GM21447 (cell line): ENCODE measurements at regions not wholly inside any gene's neighbourhood (a gene's known extent, or its start where the extent isn't known, plus 50 kb on each side); places are given as distances from the start of the nearest gene placed in this dataset.
A peak's percentile ranks its signal among the peaks of the same experiment; 100 is the strongest.
"Not testable (repeated sequence)": the region's sequence is repeated elsewhere in the genome, so short reads cannot be mapped to it uniquely, and the experiment has no call there.

Experiments
- ATAC-seq: cut with Tn5 transposase; IDR thresholded peaks from one replicate; pipeline ENCODE4 v1.9.1; 2021; ENCODE audit not compliant: unreplicated experiment

DNA sequence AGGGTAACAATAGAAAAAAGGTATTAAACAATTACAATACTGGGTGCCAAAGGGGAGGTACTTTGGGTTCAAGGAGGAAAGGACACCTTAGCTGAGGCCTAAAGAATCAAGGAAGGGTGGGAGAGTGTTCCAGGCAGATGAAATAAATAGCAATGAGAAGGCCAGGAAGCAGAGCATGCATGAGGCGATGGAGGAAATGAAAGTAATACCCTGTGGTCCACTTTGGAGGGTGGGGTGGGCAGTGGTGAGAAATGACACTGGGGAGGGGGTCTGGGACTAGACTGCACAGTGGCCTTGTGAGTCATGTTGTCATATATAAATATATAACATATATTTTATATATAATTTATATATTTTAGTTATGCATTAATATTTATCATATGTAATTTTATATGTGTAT lies 55.9 kb downstream of the BHLHE40 start:
- no peak for ATAC-seq

DNA sequence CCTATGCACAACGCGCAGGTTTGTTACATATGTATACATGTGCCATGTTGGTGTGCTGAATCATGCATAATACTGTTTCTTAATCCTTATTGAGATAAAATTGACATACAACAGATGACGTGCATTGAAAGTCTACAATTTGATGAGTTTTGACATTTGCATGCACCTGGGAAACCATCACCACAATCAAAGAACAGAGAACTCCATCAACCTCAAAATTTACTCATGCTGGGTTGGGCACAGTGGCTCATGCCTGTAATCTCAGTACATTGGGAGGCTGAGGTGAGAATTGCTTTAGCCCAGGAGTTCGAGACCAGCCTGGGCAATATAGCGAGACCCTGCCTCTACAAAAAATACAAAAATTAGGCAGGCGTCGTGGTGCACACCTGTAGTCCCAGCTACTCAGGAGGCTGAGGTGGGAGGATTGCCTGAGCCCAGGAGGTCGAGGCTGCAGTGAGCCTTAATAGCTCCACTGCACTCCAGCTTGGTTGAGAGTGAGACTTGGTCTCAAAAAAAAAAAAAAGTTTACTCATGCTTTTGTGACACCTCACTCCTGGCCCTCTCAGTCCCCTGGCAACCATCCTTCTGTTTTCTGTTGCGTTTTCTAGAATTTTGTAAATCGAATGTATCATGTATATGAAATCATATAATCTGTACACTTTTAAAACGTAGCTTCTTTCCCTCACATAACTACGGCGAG lies 56.6 kb downstream of the BHLHE40 start:
- ATAC-seq: no peak

DNA sequence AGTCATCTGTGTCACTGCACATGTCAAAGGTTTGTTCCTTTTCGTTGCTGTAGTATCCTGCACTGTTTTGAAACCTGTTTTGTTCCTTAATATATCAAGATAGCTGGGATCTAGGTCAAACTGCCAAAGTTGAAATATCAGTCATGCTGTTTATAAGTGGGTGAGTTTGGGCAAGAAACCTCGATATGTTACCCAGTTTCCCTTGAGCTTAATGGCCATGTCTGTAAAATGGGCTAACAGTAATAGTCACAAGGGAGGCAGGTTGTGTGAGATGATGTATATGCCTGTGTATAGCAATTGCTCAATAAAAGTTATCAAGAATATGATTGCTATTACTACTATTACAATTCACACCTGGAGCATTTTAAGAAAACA lies 57.1 kb downstream of the BHLHE40 start:
- no peak for ATAC-seq

DNA sequence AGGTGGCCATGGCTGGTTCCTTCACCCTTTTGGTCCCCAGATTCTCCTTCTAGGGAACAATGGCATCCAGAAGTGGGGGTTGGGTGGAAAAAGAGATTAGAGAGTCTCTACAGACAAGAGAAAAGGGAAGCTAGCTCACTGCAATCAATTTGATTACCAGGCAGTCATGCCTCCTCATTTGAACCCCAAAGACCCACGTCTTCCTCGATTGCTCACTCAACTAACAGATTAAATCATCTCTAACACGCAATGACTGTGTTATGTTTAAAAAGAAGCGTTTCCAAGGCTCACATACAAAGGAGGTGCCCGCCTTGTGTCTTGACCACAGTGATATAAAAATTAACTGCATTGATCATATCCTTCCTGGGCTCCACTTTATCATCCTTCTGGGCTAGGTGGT lies 57.6 kb downstream of the BHLHE40 start:
- ATAC-seq: no peak

DNA sequence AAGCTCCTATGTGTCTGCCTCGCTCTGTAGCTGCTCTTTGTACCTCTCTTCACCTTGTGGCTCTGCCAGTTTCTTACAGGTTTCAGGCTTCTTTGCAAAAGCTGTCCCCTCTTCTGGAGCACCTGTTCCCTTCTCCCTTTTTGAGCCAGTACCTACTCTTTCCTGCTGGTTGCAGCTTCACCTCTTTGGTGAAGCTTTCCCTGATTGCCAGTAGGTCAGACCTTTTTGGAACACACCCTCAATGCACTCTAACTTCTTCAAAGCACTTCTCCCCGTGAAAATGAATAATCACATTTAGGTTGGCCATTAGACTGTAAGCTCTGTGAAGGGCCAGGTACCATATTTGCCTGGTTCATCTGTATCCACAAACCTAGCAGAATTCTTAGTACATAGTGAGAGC lies 60.3 kb downstream of the BHLHE40 start:
- ATAC-seq: no peak

DNA sequence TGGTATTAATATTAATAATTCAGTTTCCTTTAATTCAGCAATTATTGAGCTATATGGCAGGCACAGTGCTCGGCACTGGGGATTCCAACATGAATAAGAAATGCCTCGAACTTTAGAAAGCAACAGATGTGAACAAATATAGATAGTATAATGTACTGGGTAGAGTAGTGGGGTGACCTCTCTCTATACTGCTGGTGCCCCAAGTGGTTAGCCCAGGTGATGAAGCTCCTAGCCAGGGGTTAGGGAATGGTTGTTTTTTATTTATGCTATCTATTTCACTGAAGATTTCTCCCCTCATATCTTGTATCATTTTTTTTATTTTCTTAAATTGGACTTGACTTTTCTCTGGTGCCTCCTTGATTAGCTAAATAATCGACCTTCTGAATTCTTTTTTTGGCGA lies 62.1 kb downstream of the BHLHE40 start:
- ATAC-seq: no peak

DNA sequence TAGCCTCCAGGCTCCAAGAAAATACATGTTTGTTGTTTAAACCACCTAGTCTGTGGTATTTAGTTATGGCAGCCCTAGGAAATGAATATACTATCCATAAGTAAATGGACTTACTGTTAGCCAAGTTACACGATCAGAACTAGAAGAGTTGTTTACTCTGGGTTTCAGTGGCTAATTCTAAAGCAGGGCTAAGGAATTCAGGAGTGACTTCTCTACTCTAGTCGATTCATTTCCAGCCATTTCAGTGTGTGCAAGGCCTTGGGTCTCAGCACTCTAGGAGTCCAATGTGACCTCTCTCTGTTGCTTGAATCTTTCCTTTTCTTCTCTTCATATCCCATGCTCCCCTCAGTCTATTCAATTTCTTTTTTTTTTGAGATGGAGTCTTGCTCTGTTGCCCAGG lies 66.7 kb downstream of the BHLHE40 start:
- ATAC-seq: no peak

DNA sequence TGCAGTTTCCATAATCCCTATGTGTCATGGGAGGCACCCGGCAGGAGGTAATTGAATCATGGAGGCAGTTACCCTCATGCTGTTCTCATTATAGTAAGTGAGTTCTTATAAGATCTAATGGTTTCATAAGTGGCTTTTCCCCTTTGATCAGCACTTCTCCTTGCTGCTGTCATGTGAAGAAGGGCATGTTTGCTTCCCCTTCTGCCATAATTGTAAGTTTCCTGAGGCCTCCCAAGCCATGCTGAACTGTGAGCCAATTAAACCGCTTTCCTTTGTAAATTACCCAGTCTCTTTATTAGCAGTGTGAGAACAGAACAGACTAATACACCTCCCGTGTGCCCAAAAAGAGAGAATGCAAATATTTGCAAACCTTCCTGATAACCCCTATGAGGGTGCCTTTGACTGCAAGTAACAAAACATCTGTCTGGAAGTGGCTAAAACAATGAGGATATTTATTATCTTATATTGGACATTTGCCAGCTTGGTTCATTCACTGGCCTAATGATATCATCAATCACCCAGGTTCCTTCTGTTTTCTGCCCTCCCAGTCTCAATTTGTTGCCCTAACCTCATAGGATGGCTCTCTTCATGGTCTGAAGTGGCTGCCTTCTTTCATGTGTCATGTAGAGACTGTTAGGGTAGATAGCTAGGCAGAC lies 68.7 kb downstream of the BHLHE40 start:
- ATAC-seq: no peak

DNA sequence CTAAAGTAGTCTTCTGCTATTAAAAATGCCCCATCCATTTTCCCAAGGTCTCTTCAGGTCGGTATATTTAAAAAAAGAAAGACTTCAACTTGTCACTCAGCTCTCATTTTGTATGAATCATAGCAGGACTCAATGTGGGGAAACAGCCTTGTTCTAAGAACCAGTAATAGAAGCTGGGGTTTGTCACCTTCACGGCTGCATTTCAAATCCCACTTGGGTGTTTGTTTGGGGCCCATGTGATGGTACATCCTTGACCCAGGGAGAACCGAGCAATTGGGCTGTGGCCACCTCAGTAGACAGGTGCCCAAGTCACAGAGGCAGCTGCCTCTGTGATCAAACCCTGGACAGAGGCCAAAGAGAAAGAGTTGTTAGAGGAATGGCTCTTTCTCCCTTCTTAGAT lies 70.3 kb upstream of the ARL8B start:
- ATAC-seq: peak; percentile 62

DNA sequence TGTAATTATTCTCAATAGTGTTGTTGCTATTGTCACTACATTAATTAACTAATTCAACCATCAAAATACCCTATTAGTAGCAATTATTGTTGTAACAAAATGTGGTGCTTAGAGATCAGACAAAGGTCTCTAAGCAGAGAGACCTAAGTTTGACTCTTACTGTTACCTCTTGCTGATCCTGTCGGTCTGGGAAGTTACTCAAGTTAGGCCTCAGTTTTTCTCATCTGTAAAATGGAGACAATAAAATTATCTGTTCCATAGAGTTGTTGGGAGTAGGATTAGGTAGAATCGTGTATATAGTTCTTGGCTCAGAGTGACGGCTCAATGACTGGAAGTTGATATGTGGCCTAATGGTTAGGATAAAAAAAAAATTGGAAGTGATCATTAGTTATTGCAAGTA lies 69.8 kb upstream of the ARL8B start:
- no peak for ATAC-seq

DNA sequence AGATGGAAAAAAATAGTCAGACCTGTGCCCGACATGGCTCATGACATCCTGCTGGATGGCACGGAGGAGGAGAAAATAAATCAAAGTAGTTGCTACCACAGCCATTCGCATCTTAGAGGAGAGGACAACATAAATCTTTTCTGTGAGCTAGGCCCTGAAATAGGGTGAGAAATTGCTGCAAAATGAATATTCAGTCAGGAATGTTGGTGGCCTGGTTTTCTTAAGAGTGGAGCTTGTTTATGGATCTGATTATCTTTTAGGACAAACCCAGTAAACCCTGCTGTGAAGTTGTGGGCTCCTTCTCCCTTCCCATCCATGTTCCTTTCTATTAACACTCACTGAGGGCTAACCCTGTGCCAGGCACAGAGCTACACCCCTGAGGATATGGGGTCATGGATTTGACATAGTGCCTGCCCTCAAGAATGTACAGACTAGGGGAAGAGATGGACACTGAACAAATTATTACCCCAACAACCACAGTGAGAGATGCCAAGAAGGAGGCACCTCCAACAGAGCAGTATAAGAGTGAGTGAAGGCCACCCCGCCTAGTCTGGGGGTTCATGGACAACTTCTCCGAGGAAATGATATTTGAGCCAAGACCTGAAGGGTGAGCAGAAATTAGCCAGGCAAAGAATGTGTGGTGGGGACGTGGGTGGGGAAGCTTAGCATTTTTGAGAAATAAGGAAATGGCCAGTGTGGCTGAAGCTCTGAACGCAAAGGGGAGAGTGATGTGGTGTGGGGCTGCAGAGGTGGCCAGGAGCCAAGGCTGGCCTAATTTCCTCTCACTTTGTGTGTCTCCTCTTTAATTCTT lies 68.9 kb upstream of the ARL8B start:
- no peak for ATAC-seq

DNA sequence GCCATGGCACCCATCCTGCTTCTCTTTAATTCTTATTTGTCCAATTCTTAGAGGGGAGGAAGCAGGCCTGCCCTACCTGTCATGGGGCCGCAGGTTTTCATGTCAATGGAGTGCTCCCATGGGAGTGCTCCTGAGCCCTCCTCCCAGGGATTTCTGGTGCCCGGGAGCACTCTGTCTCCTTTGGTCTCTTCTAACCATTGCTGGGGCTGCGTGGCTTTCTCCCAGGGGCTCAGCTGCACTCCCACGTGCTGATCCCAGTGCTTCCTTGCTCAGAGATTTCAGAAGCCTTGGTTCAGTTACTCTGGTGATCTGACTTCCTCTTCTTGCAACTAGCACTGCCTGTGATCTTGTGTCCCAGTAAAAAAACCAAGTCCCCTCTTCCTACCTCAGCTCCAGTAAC lies 68.0 kb upstream of the ARL8B start:
- ATAC-seq: no peak

DNA sequence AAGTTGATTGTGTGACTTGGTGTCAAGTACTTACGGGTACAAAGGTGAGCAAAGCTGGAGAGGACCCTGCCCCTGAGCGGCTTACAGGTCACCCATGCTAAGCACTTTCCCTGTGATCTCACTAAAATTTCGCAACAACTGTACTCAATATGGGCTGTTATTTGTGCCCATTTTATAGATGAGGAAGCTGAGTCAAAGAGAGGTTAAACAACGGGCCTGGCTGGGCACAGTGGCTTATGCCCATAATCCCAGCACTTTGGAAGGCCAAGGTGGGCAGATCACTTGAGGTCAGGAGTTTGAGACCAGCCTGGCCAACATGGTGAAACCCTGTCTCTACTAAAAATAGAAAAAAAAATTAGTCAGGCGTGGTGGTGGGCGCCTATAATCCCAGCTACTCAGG lies 67.5 kb upstream of the ARL8B start:
- ATAC-seq: not testable (repeated sequence)

DNA sequence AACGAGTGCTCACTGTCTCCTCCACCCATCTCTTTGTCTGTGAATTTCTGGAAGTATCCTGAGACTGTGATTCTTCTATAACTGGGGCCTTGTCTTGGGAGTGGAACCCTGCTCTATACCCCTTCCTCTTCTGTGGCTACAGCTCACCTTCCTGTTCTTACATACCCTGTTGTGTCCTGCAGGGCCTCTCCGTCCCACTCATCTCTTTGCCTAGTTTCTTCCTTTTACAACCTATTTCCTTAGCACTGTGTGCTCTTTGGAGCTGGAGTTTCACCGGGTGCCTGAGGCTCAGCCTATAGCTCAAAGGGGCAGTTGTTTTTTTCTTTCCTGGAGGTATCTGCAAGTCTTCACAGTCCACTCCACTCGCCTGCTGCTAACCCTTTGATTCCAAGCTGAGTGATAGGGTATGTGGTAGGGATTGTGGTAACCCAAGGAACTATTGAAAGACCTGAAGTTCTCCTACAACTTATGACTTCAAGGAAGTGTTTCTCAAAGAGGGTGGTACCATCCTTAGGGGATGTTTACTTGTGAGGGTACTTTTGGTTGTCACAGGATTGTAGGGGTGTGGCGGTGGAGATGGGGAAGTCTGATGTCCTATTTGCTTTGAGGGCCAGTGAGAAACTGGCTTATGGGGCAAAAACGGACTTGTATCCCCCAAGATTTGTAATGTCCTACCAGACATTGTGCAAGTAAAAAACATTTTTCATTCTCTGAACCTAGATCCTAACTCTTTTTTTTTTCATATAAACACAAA lies 66.6 kb upstream of the ARL8B start:
- ATAC-seq: no peak

DNA sequence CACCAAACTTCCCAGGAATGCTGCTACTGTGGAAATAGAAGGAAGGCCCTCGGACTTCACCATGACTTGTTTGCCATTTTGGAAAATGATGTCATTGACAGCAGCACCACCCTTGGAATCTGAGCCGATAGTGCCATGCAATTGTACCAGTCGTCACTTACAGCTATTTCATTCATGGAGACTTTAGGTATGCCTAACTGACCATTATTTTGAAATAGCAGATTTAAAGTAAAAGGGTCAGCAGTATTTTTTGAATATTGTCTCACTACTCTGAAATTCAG lies 66.0 kb upstream of the ARL8B start:
- ATAC-seq: no peak

DNA sequence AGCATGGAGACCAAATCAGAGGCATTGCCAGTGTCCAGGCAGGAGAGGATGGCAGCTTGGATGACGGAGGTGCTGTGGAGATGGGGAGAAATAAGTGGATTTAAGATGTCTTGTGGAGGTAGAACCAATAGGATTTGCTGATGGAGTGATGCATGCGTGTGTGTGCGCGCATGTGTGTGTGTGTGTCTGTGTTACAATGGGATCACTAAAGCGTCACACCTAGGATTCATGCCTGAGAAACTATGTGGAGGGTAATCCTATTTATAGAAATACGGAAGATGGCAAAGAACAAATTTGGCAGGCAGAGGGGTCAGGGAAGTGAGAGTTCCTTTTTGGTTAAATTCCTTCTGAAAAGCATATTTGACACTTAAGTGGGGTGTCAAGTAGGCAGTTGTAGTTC lies 64.8 kb upstream of the ARL8B start:
- ATAC-seq: no peak

DNA sequence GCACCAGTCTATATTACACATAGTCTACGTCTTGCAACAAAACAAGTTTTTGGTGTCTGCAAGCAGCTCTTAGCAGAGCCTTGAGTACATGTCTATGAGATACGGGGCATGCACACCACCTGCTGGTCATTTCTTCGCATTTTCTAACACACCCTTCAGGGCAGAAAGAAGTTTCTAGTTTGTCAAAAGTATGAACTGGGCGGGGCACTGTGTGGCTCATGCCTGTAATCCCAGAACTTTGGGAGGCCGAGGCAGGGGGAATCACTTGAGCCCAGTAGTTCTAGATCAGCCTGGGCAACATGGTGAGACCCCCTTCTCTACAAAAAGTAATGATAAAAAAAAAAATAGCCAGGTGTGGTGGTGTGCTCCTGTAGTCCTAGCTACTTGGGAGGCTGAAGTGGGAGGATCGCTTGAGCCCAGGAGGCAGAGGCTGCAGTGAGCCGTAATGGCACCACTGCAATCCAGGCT lies 64.2 kb upstream of the ARL8B start:
- peak; percentile 89 for ATAC-seq

DNA sequence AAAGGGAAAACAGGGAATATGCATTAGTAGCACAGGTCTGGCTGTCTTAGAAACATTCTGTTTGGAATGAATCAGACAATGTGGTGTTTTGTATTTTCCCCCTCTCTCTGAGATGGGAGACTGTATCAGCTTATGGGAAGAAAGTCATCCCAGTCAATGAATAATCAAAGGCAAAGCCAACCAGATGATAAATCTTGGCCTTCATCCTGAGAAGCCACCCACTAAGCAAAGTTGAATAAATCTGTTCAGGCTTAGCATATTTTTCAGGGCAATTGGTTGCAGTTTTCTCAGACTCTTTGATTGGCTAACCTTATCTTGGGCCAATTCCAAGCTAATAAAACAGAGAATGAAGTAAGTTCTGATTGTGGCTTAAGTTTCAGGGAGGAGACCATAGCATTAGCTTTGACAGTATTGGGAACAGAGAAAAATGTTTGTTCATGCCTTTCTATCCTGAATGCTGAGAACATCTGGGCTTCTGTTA lies 63.6 kb upstream of the ARL8B start:
- no peak for ATAC-seq

DNA sequence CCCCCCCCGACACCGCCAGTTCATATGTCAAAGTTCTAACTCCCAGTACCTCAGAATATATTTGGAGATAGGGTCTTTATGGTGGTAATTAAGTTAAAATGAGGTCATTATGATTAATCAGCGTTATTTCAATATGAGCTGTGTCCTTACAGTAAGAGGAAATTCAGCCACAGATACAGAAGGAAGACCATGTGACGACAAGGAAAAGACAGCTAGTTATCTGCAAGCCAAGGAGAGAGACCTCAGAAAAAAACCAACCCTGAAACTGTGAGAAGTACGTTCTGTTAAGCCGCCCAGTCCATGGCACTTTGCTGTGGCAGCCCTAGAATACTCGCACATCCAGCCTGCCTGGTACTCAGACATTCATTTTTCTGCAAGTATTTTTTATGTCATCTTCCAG lies 62.3 kb upstream of the ARL8B start:
- ATAC-seq: no peak

DNA sequence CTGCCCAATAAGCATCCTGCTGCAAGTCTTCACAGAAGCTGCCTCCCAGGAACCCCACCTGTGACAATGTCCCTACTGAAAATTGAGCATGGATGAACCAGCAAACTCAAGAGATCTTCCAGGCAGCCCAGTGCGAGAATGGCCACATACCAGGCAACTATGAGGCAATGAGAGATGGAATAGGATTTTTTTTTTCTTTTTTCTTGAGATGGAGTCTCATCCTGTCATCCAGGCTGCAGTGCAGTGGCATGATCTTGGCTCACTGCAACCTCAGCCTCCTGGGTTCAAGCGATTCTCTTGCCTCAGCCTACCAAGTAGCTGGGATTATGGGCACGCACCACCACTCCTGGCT lies 60.9 kb upstream of the ARL8B start:
- no peak for ATAC-seq

DNA sequence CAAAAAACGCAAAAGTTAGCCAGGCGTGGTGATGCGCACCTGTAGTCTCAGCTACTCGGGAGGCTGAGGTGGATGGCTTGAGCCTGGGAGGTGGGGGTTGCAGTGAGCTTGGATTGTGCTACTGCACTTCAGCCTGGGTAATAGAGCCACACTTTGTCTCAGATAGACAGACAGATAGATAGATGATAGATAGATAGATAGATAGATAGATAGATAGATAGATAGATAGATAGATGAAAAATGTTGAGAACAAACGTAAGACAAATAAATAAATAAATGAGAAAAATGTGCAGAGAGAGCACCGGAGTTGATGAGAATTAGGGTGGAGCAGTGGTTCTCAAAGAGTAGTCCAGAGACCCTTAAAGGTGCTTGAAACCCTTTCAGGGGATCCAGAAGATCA lies 58.4 kb upstream of the ARL8B start:
- ATAC-seq: no peak
